Stimulated activated CD8-positive, alpha-beta memory T cell treated with anti-CD3 and anti-CD28 coated beads, Interleukin-4, amount 100 ng/mL, for 1 hour (primary cell): ENCODE measurements at regions not wholly inside any gene's neighbourhood (a gene's known extent, or its start where the extent isn't known, plus 50 kb on each side); places are given as distances from the start of the nearest gene placed in this dataset.

ENCODE experiments used
- DNase-seq, 2 donors: peaks; one replicate each; pipeline ENCODE4 v3.0.0-alpha.2; 2020; ENCODE audit warnings: low read depth in 2 of 2, low spot score in 1 of 2

DNA sequence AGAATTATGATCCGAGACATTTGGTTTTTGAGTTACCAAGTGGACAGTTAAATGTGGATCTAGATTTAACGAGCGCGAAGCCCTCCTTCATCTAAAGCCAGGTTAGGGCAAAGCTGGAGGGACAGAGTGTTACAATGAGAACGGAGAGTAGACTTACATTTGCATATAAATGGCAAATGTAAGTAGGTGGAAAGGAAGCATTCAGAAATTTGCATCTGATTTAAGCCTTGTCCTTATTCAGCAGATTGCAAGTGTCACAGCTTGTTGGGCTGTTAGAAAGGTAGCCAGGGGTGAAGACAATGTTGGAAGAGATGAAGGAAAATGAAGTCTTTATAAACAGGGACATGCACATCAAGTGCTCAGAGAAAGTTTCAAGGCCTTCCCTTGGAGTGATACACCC lies 806.2 kb downstream of the GALC start:
- DNase-seq, result no peak

DNA sequence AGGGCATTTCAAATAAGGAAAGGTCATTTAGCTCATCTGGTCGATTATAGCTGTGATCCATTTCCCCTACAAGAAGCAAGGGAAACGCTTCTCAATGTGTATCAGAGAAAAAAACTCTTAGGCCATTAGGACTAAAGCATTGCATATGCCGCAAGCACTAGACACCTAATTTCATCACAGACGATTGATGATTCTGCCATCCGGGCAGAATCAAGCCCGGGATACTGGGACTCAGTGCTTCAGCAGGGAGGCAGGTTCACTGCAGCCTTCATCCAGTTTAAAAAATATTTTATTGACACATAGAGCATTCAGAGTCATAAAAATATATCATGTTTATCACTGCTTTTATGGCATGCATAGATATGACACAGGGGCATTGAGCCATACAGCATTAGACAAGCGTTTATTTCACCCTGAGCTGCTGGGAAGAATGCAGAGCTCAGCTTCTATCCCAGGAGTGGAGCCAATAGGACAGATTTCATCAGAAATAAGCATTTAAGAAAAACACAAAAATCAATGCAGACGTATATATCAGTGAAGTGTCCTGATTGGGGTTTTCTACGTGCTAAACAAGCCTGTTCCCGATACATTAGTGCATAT lies 806.9 kb downstream of the GALC start:
- DNase-seq, result no peak

GRCh38 chr14:87184180-87184579 lies 808.8 kb downstream of the GALC start:
- no peak for DNase-seq

DNA sequence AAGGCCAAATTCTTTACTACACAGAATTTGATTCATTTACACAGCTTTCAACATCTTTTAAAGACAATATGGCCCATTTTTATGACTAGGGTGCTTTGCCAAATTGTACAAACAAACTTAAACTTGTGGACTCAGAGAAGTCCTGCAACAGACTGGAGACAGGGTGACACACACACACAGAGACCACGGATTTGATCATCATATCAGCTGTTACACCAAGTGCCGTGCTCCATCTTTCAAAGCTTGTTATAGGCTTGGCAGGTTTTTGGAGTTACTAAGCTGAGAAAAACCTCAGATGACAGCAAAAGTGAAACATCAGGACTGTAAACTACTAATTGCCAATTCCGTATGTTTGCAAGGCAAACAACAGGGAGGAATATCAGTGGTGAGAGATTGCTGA lies 811.7 kb downstream of the GALC start:
- DNase-seq, result no peak

DNA sequence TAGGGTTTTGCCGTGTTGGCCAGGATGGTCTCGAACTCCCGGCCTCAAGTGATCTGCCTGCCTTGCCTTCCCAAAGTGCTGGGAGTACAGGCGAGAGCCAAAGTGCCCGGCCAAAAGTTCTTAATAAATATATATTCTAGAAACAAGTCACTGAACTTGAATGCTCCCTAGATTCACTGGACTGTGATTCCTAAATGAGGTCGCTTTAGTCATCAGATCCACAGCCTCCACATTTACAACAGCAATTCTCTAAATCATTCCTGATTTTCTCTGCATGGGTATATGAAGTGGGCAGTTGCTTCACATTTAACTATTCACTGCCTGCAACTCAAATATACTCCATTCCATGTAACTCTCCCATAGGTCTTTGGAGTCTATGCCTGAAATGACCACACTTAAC lies 813.0 kb downstream of the GALC start:
- no peak for DNase-seq

GRCh38 chr14:87178277-87178676 lies 814.7 kb downstream of the GALC start:
- no peak for DNase-seq

- DNase-seq, result no peak
Measured at GRCh38 chr14:87175175-87175574, 817.8 kb downstream of the GALC start.

DNA sequence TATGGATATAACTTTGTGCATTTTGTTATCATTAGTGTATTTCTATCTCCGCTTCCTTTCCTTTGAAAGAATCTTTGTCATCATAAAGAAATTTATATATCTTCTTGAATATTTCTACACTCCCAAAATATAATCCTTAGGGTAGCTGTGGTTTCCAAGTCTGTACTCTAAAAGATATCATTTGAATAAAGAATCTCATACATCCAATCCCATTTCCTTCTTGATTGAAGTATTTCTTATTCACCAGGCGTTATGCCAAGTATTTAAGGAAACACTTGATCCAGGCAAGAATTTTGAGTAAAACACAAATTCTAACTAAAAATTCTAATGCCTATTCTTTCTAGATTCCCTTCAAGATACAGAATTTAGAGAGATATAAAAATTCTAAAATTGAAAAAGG lies 821.8 kb downstream of the GALC start:
- DNase-seq, result no peak

DNA sequence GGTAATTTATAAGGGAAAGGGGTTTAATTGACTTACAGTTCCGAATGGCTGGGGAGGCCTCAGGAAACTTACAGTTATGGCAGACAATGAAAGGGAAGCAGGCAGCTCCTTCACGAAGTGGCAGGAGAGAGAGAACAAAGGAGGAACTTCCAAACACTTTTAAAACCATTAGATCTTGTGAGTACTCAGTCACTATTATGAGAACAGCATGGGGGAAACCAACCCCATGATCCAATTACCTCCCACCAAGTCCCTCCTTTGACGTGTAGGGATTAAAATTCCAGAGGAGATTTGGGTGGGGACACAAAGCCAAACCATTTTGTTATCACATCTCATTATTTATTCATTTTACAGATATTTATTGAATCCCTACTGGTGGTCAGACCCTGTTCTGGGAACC lies 822.8 kb downstream of the GALC start:
- DNase-seq, result no peak

DNA sequence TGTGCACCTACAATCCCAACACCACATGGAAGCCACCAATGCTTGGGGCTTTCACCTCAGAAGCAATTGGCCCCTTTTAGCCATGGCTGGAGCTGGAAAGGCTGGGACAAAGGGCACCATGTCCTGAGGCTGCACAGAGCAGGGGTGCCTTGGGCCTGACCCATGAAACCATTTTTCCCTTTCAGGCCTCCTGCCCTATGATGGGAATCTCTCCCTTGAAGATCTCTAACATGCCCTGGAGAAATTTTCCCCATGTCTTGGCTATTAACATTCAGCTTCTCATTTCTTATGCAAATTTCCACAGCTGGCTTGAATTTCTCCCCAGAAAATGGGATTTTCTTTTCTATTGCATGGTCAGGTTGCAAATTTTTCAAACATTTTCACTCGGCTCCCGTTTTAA lies 823.6 kb downstream of the GALC start:
- DNase-seq, result no peak

GRCh38 chr14:87161502-87161901 lies 831.5 kb downstream of the GALC start:
- no peak for DNase-seq

- DNase-seq, result no peak
Measured at GRCh38 chr14:87160989-87161388, 832.0 kb downstream of the GALC start.

DNA sequence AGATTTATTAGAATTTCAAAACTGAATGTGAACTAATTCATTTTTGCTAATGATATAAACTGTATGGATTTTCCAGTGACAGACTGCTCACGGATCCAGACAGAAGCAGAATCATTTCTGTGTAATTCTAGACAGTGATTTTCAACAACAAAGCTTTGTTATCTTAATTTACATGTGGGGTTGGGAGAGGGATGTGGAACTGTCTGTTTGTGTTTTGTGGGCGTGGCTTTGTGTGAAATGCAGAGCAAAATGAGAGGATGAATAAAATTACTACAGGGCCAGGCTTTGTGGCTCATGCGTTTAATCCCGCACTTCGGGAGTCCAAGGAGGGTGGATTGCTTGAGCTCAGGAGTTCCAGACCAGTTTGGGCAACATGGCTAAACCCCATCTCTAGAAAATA lies 834.7 kb downstream of the GALC start:
- no peak for DNase-seq

DNA sequence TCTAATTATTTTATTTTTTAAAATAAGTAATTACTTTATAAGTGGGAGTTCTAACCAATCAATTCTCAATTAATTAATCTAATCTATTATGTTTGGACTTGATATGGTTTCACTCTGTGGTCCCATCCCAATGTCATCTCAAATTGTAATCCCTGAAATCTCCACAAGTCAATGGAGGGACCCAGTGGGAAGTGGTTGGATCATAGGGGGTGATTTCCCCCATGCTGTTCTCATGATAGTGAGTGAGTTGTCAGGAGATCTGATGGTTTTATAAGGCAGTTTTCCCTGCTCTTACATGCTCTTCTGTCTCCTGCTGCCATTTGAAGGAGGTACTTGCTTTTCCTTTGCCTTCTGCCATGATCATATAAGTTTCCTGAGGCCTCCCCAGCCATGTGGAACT lies 836.1 kb downstream of the GALC start:
- no peak for DNase-seq

- DNase-seq, result no peak
Measured at GRCh38 chr14:87155856-87156488, 837.0 kb downstream of the GALC start.

GRCh38 chr14:87153901-87154300 lies 839.1 kb downstream of the GALC start:
- DNase-seq, result no peak

GRCh38 chr14:87153391-87153790 lies 839.6 kb downstream of the GALC start:
- DNase-seq, result no peak

DNA sequence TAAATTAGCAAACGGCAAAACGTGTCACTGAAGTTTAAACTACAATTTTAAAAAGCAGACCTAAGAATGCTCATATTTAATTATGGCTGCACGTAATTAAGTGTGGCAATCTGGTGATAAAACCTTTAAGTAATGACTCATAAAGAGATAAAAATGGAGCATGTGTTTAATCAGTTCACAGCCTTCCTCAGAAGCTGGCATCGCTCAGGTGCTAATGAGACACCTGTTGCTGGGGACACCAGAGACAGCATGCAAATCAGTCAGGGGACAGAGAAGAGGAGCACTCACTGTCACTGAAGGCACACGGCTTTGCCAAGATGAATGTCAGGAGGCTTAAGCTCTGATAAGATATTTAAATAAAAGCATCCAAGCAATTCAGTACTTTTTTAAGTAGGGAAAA lies 840.3 kb downstream of the GALC start:
- no peak for DNase-seq

- no peak for DNase-seq
Measured at GRCh38 chr14:87149583-87150354, 843.2 kb downstream of the GALC start.

- DNase-seq, result no peak
Measured at GRCh38 chr14:87148655-87149054, 844.3 kb downstream of the GALC start.

- no peak for DNase-seq
Measured at GRCh38 chr14:87142551-87143211, 850.3 kb downstream of the GALC start.

- DNase-seq, result no peak
Measured at GRCh38 chr14:87141801-87142200, 851.2 kb downstream of the GALC start.
